GM21825 (cell line): ENCODE measurements at regions not wholly inside any gene's neighbourhood (a gene's known extent, or its start where the extent isn't known, plus 50 kb on each side); places are given as distances from the start of the nearest gene placed in this dataset.

Source experiments
- ATAC-seq: cut with Tn5 transposase; IDR thresholded peaks from one replicate; pipeline ENCODE4 v1.9.1; 2021; ENCODE audit warnings: mild to moderate bottlenecking, moderate library complexity; ENCODE audit not compliant: unreplicated experiment

DNA sequence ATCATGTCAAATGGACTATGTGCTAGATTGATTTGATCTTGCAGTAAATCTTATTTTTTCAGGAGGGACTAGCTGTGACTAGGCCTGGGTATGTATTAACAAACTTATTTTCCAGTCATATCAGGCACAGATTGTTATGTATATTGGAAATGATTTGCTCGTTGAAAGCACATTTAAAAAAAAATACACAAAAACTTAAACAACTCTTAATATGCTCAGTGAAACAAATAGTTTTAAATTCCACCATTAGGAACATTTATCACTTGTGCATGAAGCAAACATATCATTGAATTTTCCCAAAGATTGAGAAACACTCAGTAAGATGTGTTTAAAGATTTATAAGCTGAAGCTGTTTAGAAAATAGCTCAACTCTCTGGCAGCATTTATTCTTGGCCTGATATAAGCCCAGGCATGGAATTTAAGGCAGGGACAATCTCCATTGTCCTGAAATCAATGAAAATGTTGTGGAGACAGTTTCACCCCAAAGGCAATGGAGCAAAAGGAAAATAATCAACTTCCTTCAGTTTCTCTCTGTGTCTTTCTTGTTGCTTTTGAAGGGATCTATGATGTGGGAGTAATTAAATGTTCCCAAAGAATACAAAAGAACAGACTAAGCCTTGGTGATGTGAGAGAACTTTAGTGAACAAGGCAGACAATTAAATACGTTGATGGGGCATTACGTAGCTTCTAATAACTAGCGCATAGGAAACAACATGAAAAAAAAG, 250.3 kb downstream of the GPR37 start:
- ATAC-seq, result no peak

DNA sequence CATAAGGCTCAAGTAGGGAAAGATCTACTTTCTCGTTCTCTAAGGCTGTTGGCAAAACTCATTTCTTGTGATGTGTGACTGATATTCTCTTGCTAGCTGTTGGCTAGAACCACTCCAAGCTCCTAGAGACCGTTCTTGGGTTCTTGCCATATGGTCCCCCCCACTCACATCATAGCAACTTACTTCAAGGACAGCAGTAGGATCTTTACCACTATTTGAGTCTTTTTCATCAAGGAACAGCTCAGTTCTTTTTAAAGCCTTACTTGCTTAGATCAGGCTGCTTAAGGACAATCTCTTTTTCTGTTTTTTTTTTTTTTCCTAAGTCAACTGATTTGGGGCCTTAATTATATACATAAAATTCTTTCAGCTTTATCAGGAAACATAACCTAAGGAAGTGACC, 251.1 kb downstream of the GPR37 start:
- no peak for ATAC-seq

DNA sequence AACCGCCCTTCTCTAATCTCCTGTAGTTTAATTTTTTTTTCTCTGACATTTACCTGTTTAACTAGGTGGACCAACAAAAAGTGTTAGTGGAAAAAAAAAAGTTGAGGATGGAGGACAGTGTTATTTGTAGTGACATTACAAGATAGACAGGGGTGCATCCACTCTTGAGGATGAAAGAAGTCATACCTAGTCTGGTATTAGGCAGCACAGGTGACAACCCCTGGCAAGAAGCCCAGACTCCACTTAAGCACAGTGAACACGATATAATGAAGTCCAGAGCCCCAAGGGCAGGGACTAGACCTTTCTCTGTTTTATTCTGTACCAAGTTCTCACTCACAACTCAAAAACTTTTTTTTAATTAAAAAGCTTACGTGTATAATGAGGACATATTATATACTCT, 268.4 kb downstream of the GPR37 start:
- no peak for ATAC-seq

GRCh38 chr7:124489925-124490324, 275.7 kb downstream of the GPR37 start:
- ATAC-seq, result no peak

DNA sequence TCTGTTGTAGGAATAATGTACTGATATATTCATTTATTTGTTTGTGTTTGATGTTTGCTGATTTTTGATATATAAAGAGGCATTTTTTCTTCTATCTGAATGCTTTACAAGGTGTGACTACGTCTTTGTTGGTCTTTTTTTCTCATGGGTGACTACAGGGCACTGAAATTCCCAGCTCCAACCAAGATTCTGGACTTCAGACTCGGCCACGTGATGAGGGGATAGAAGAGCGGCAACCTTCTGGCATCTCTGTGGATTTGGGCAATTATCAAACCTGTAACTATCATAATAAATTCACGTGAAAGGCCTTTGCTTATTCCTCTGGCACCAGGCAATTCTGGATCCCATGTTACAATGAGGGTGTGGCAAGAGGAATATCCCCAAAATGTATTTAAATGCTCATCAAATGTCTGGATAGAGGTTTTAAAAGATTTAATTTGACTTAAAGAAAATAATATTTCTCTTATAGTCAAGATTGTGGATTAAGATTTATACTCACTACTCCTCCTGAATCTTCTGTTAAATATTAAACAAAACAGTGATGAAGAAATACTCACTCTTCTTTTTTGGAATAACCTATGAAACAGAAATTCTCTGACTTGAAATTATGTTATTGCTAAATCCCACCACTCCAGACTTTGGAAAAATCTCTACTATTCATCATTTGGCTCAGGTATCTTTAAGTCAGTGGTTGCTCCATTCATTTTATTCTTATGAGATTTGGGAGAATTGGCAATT, 276.3 kb downstream of the GPR37 start:
- no peak for ATAC-seq

- no peak for ATAC-seq
Measured at GRCh38 chr7:124482229-124482628, 283.4 kb downstream of the GPR37 start.

DNA sequence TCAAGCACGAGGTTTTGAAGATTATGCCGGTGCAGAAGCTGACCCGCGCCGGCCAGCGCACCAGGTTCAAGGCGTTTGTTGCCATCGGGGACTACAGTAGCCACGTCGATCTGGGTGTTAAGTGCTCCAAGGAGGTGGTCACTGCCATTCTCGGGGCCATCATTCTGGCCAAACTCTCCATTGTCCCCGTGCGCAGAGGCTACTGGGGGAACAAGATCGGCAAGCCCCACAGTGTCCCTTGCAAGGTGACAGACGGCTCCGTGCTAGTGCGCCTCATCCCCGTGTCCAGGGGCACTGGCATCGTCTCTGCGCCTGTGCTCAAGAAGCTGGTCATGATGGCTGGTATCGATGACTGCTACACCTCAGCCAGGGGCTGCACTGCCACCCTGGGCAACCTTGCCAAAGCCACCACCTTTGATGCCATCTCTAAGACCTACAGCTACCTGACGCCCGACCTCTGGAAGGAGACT, 284.7 kb downstream of the GPR37 start:
- ATAC-seq, result no peak

GRCh38 chr7:124480036-124480820, 285.4 kb downstream of the GPR37 start:
- no peak for ATAC-seq

GRCh38 chr7:124462249-124462648, 303.3 kb downstream of the GPR37 start:
- no peak for ATAC-seq

GRCh38 chr7:124460555-124460954, 305.0 kb downstream of the GPR37 start:
- no peak for ATAC-seq

DNA sequence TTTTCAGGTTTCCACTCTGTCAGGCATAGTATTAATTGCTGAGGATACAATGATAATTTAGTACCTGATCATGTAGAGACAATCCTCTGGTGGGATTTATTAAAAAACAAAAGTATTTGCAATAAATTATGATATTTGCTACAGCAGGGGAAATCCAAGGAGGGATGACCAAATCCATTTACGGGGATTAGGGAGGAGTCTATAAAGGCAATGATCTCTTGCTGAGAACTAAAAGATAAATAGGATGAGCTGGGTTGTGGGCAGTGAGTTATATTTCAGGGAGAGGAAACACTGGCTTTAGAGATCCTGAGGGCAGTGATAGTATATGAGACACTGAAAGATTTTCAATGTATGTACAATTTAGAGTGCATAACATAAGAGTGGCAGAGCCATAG, 305.5 kb downstream of the GPR37 start:
- ATAC-seq, result no peak

- no peak for ATAC-seq
Measured at GRCh38 chr7:124459101-124460055, 306.2 kb downstream of the GPR37 start.

GRCh38 chr7:124457841-124458240, 307.8 kb downstream of the GPR37 start:
- no peak for ATAC-seq

- ATAC-seq, result no peak
Measured at GRCh38 chr7:124456286-124456685, 309.3 kb downstream of the GPR37 start.

GRCh38 chr7:124452186-124452585, 313.4 kb downstream of the GPR37 start:
- no peak for ATAC-seq

DNA sequence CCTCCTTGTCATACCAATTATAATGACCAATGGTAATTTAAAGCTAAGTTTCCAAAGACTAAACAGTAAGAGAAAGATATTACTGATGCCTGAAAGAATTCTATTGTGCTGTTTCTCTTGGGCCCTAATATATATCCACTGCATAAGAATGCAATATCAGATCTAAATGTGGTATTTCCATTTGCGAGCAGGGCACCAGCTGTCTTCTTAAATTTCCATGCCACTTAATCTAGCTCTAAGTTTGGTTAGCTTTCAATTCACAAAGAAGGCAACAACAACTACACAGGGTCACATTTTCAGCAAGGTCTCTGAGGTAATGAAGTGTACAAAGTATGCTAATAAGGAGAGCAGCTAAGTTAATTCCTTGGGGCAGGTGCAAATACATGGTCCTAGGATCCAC, 315.7 kb downstream of the GPR37 start:
- no peak for ATAC-seq

DNA sequence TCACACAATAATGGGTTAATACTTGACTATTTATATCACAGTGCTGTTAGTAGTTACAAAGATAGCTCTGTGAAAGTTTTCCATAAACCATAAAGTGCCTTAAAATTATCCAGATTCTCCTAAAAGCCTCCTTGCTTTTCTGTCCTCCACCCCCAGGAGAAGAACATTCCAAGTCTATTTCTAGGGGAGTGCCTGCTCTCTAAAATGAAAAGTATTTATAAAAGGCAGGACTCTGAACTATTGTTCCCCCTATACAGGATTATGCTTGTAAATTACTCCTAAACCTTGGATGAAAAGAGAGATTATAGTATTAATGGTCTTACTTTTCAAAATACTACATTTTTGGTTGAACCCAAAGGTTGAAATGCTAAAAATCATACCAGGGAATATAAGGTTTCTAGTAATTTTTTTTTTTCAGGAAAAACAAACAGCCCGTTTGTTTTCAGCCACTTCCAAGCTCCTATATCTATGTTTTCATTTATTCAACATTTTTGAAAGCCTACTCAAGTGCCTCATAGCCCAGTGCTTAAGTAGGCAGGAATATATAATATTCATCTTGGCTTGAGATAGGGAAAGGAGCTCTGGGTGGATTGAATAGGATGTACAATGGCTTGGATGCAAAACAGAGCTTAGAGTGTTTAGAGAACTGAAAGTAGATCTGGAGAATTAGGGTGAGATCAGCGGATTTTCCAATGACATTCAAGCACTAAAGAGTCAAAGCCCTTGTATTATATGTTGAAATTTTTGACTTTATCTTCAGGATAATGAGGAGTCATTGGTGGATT, 320.7 kb downstream of the GPR37 start:
- ATAC-seq, result no peak

GRCh38 chr7:124443762-124444161, 321.8 kb downstream of the GPR37 start:
- no peak for ATAC-seq

DNA sequence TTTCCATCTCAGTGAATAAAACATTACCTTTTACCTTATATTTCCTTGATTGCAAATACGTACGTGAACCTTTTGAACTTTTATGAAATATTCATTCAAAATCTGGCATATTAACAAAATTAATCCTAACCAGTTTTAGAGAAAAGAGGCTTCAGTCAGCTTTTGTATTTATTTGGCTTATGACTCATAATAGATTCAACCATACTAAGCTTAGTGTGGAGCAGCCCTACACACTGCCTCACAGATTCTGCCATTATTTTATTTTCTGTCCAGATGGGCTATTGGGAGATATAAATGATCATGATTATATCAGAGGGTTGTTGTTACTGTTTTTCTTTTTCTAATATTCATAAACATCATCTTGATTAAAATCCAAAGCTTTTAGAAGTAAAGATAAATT, 325.5 kb downstream of the GPR37 start:
- ATAC-seq, result no peak
